ENCODE measurements at regions not wholly inside any gene's neighbourhood (a gene's known extent, or its start where the extent isn't known, plus 50 kb on each side); places are given as distances from the start of the nearest gene placed in this dataset.

- ChIA-PET CTCF (no interaction called here), POLR2A (no interaction called here)
- no peak for TF ChIP-seq CTCF (IDR thresholded peaks at IDR 0.05; ENCODE audit: insufficient read depth, low read length, missing control alignments)
- no peak overlapping the region for H3K4me3 ChIP-seq (ENCODE audit: low read depth, low read length)
- no peak for DNase-seq (ENCODE audit: low read depth, low spot score)
Measured at GRCh38 chr3:30465454-30465853, 140.9 kb upstream of the TGFBR2 start.

GRCh38 chr3:30467596-30468238, 138.7 kb upstream of the TGFBR2 start:
- CTCF ChIA-PET: interaction anchor here (0.9 kb wide), 1 partner anchor 11 kb away, joined by 3 read pairs; no protein-coding TSS in a partner anchor
- TF ChIP-seq CTCF (IDR thresholded peaks at IDR 0.05; ENCODE audit: insufficient read depth, low read length, missing control alignments): no peak
- H3K4me3 ChIP-seq (ENCODE audit: low read depth, low read length): no peak overlapping the region
- DNase-seq (ENCODE audit: low read depth, low spot score): no peak
- POLR2A ChIA-PET: no interaction called here

GRCh38 chr3:30469133-30469532, 137.3 kb upstream of the TGFBR2 start:
- DNase-seq (ENCODE audit: low read depth, low spot score): no peak
- H3K4me3 ChIP-seq (ENCODE audit: low read depth, low read length): no peak overlapping the region
- no peak for TF ChIP-seq CTCF (IDR thresholded peaks at IDR 0.05; ENCODE audit: insufficient read depth, low read length, missing control alignments)
- POLR2A ChIA-PET: no interaction called here
- CTCF ChIA-PET: no interaction called here

DNA sequence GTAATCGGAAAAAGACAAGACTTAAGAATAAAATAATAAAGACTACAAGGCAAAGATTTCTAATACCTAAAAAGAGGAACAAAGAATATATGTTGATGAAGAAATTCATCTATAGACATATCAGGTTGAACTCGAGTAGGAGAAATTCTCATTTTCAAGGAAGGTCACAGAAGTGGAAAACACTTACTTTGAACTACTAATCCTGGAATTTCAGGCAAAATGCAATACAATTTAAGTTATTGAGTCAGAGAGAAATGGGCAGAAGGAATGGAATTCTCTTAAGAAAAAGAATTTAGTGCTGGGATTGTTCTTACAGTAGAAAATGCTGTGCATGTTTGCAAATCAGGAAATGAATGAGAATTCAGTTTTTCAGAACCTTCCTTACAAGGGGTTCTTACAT, 135.9 kb upstream of the TGFBR2 start:
- CTCF ChIA-PET: no interaction called here
- DNase-seq (ENCODE audit: low read depth, low spot score): no peak
- POLR2A ChIA-PET: no interaction called here
- no peak overlapping the region for H3K4me3 ChIP-seq (ENCODE audit: low read depth, low read length)
- no peak for TF ChIP-seq CTCF (IDR thresholded peaks at IDR 0.05; ENCODE audit: insufficient read depth, low read length, missing control alignments)

GRCh38 chr3:30471066-30471465, 135.3 kb upstream of the TGFBR2 start:
- DNase-seq (ENCODE audit: low read depth, low spot score): no peak
- no peak for TF ChIP-seq CTCF (IDR thresholded peaks at IDR 0.05; ENCODE audit: insufficient read depth, low read length, missing control alignments)
- no peak overlapping the region for H3K4me3 ChIP-seq (ENCODE audit: low read depth, low read length)
- ChIA-PET POLR2A (no interaction called here), CTCF (no interaction called here)

GRCh38 chr3:30471796-30472489, 134.5 kb upstream of the TGFBR2 start:
- DNase-seq (ENCODE audit: low read depth, low spot score): no peak
- POLR2A ChIA-PET: no interaction called here
- CTCF ChIA-PET: no interaction called here

More at GRCh38 chr3:30471796-30472489, 134.5 kb upstream of the TGFBR2 start:
- TF ChIP-seq CTCF (IDR thresholded peaks at IDR 0.05; ENCODE audit: insufficient read depth, low read length, missing control alignments): no peak
- H3K4me3 ChIP-seq (ENCODE audit: low read depth, low read length): no peak overlapping the region
